Stimulated activated CD8-positive, alpha-beta memory T cell treated with anti-CD3 and anti-CD28 coated beads, Interleukin-2, amount 100 ng/mL, for 48 hours (primary cell): ENCODE measurements at regions not wholly inside any gene's neighbourhood (a gene's known extent, or its start where the extent isn't known, plus 50 kb on each side); places are given as distances from the start of the nearest gene placed in this dataset.

ENCODE experiments used
- DNase-seq, 2 donors: peaks; one replicate each; pipeline ENCODE4 v3.0.0-alpha.2; 2020; ENCODE audit warnings: low read depth in 2 of 2

DNA sequence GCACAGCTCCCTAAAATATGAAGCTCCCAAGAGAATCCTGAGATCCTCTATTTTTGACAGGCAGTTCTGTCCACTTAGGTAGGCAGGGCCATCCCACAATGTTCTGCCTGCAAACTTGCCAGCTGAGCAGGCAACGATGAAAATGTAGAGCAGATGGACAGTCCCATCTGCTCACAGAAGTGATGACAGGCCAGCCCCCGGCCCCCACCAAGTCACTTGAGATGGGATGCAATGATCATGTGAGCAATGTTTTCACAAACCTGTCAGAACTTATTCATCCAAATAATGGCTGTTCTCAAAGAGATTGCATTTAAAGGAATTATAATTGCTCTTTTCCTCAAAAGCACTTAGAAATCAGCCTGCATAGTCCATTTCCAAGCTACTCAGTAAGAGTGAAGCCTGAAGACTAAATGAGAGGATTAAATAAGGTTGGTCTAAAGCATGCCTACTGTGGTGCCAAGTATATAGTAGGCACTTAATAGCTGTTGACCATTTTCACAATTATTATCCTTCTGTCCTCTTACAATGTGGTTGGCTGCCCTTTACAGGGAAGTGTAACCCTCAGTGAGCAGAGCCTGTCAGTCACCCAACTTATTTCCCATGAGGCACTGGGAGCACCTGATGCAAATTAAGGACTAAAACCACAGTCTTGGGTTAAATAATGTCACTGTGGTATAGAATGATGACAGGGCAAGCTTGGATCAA lies 301.2 kb downstream of the FGFR2 start:
- DNase-seq: no peak

DNA sequence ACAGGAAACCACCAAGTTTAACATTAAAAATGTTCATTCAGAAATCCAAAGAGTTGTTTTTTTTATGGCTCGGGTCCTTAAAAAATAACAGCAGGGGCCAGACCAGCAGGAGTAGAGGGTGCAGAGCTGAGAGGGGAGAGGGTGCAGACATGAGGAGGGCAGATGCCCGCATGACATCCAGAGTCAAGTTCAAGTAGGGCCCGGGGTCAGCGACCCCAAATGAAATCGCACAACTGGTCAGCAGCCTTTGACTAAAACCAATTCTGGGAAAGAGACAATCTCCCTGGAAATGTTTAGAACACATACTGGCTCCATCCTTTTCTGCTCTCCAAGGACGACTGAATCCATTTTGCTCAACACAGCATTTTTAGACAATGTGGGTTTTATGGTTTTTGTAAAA lies 297.5 kb downstream of the FGFR2 start:
- DNase-seq: no peak

DNA sequence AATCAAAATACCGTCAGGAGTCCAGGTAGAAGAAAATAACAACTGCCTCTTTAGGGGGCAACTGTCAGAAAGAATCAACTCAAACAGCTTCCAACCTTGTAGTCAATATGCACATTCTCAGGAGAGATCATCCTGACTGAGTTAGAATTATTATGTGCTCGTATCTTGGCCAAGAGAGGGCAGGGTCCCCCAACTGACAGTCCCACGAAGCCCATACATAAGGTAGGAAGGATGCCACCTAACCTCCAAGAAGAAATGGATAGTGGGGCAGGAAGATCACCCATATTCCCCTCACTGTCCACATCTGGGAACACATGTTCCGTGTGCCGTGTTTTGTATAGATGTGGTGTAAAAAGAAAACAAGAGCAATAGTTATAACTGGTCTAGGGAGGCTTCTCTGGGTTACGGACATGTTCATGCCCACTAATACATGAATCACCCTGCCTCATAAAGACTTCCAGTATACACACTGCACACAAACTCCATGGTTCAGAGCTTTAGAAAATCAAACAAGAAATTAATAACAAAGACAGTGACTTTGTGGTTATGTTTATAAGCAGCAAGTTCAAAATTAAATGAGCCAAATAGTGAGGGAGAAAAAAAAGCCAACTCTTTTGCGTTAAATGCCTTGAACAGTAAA lies 295.6 kb downstream of the FGFR2 start:
- DNase-seq: no peak

DNA sequence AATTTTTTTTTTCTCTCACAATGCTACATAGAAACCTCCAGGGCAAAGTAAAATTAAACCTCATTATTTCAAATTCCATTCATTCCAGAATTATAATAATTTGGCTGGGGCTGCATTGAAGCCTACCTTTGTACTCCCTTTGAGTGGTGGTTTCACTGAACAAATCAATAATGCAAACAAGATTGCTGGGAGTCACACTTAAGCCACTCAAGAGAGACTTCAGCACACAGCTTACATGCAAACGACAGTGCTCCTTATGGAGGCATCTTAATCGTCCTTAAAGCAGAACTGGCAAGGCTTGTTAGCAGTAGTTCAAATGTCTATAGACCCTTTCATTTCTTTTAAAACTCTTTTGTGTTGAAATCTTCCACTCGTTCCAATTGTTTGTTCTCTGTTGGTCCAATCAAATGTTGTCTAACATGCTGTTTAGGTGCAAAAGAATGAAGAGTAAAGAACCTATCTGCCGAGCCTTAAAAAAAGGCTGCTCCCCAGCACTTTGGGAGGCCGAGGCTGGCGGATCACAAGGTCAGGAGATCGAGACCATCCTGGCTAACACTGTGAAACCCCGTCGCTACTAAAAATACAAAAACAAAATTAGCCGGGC lies 294.9 kb downstream of the FGFR2 start:
- no peak for DNase-seq

DNA sequence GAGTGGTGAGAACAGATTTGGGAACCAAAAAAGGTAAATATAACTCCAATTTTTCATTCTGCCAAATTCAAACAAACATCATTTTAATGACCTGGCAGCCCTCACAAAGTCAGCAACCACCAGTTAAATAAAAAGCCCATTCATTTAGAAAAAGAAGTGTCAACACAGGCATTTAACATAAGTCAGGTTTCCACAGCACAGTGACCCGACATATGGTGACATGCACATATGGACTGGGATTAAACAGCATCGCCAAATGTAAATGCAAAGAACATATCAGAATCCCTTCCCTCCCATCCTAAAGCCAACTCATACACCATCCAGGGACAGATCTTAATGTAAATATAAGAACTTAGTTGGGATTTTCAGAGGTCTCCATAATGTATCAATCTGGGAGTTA lies 293.2 kb downstream of the FGFR2 start:
- no peak for DNase-seq

DNA sequence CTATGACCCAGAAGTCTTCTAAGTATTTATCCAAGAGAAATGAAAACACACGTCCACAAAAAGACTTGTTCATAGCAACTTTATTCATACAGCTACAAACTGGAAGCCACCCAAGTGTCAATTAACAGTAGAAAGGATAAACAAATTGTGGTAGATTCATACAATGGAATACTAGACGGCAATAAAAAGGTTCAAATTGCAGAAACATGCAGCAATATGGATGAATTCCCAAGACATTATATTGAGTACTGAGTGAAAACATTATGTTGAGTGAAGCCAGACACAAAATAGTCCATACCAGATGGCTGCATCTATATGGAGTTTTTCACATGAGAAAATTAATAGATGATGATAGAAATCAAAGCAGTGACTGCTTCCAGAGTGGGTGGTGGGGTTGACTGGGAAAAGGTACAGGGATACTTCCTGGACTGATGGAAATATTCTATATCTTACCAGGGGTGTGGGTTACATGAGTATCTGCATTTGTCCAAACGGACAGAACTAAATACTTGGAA lies 292.0 kb downstream of the FGFR2 start:
- no peak for DNase-seq

DNA sequence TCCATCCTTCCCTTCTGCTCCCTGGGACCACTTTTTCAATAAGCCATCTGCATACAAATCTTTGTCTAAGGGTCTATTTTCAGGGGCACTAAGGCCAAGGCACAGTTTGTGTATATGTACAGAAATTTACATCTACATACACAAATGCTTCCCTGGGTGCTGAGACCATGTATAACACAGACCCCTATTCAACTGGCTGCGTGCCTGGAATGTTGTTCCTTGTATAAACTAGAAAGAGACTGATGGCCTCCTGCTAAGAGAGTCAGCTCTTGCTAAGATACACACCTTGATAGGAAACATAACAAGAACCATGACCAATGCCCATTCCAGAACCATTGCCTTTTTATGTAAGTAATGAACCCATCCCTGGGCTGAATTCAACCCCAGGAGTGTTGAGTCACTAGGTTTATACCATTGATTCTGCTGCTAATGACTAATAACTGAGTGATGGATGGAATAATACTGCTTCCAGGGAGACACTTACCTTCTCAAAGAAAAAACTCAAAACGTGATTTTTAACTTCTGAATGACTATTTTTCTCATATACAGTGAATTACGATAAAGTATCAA lies 290.7 kb downstream of the FGFR2 start:
- no peak for DNase-seq

DNA sequence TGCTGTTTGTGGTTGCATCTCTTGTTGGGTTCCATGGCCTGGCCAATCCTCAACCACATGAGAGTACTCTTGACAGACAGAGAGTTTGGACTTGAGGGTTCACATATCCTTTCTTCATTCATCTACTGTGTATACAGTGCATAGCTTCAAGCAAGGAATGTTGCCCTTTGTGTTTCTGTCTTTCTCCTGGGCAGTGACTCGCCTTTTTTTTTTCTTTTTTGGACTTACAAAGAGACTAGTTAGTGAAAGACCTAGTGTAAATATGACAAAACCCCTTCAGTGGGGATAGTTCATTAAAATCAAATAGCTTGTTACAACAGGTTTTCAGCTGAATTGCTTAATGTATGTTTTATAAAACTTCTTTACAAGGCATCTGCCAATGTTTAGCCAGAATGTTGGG lies 290.2 kb downstream of the FGFR2 start:
- DNase-seq: no peak

DNA sequence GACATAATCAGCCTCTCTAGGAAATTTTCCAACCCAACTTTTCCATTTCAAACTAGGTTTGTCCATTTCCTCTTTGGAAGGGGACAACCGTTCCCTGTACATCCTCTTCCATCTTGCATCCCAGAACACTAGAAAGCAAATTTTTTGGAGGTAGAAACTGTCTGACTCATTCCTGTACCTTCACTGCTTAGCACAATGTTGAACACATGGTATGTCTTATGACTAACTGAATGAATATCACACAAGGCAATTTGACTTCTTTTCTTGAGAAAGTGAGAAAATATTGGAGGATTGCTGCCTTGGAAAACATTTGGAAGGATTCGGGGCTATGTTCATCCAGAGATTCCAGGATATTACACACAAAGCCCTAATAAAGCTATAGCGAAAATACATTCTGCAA lies 289.1 kb downstream of the FGFR2 start:
- no peak for DNase-seq

DNA sequence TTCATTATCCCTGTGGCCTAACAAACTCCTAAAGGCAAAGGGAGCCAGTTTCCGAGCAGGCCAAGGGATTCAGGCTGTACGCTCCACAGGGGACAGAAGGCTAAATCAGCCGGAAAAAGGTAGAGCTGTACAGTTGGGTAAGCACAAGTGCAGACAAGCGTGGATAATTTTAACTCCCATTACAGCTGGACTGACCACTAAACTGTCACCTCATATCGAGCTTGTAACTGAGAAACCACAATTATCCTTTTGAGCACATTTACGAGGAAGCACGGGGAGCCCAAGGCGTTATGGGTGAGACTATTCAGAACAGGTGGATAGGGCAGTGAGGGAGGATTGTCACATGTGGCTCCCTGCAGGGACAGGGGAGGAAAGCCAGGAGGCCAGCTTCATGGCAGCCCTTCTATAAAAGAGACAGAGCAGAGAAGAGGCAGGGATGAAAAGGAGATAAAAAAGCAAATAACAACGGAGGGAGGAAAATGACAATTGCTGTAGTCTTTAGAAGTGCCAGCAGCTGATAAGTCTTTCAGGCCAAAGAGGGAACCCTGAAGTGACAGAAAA lies 288.0 kb downstream of the FGFR2 start:
- DNase-seq: no peak

DNA sequence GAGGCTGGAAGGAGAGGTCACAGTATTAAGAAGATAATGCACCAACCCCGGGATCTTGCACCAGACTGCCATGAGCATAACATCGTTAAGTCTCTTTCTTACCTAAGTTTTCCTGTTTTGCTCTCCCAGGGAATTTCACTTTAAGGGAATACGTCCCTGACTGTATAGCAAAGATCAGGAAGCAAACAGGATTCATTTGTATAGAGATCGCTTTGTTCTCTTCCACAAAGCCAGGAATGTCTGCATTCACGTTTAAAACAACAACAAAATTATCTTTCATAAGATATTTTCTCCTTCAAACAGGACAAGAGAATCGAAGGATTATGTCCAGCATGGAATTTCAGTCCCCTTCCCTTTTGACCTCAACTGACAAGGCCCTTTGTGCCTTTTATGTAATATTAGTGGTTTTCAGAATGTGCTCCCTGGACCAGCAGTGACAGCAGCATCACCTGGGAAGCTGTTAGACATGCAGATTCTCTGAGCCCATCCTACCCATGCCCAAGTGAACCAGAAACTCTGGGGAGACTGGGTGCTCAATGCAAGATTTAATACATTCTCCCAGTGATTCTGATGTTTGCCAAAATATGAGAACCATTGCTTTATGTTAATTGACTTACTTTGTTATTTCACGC lies 286.3 kb downstream of the FGFR2 start:
- DNase-seq: no peak

DNA sequence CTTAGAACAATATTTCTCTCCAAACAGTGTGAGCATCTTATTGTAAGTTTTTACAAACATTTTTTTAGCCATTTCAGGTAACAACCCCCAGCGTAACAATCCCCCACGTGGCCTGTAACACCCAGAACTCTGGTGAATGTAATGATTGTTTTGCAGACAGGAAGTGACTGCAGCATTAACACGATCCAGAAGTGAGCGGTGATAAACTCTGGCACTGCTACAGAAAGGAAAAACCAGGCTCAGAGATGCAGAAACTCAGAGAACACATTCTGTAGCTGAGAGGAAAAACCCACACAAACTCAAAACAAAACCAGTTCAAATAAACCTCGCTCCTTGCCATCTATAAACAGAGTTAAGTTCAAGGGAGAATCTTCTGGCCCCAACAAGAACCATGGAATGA lies 285.7 kb downstream of the FGFR2 start:
- DNase-seq: no peak

DNA sequence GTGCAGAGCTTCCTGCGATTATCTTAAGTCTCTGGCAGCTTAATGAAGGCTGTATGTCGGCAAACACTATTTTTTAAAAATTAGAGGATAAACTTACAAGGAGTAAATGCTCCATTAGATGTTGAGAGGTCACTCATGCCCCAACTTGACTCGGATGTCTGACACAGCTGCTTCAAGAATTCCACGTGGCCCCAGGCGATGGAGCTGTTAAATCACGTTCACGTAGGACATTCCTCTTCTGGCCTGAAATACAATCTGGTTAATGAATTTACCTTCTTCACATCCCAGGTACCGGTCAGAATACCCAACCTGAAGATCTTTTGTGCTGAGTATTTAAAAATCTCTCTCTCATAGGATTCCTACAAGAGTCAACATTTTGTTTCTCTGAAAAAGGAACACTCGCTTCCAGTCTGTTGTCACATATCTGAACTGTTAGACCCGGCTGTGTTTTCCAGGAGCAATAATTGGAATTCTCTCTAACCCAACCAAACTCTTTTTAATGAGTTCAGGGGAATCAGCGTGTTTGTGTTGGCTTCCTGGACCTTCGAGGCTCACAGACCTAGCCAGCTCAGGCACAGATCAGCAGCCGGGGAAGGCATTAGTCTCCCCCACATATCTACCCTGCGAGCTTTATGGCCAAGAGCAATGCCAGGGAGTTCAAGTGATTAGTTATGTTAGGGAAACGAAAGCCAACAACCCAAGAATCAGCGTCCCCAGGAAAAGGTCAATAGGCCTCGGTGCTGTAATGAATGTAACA lies 284.9 kb downstream of the FGFR2 start:
- DNase-seq: no peak

DNA sequence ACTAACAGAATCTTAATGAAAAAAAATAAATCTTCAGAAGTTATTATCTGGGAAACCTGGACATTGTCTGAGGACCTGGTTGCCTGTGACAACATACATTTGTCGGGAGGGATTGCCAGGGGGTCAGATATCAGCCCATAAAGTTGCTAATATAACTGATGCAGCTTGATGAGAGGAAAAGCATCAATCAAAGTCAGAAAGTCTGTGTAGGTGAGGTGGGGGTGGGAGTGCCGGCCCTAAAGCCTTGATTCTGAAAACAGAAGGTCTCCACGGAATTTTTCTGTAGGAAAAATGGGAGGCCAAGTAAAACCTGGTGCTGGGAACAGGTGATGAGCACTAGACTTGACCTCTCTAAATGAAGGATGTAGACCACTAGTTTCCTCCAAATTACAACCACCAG lies 281.8 kb downstream of the FGFR2 start:
- DNase-seq: no peak

DNA sequence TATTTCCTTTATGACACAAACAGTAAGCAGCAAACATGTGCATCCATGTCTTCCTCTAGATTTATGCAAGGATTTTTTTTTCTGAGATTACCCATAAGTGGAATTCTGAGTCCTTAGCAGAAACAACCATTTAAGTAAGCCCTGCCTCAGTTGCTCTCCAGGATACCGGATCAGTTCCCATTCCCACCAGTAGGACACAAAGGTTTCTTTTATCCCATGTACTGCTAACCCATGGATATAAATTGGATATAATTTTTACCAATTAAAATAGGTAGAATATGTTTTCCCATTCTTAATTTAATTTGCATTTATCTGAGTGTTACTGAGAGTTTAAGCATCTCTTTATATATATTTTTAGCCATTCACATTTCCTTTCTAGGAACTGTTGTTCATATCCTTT lies 280.9 kb downstream of the FGFR2 start:
- no peak for DNase-seq

DNA sequence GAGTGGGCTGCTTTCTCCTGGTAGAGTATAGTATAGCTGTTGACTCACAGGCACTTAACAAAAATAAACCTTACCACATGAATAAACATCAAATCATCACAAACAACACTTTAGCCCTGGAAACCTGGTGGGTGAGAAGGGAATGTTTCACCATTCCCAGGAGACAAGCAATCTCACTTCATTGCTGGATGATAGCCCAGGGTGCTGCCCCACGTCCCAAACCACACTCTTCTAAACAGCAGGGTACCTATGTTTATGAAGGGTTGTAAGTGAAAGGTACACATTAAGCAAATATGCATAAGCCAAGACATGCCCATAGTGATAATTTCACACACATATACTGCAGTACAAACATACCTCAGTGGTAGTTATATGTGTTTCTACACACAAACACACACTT lies 276.2 kb downstream of the FGFR2 start:
- DNase-seq: no peak

DNA sequence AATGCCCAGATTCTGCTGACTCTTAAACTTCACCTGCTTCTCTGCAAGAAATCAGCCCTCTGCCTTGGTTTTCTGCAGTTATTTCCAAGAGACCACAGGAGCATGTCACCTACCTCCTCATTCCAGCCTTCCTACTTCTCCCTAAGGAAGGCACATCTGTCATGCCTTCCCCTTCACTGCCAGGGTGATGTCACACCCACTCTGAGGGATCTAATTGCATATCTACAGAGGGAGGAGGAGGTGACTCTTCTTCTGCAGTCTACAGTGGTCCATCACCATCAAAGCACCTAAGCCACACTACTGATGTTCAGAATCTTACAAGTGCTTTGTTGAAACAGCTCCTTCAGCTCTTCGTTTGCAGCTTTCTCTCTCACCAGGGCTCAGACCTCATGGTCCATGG lies 275.5 kb downstream of the FGFR2 start:
- no peak for DNase-seq

DNA sequence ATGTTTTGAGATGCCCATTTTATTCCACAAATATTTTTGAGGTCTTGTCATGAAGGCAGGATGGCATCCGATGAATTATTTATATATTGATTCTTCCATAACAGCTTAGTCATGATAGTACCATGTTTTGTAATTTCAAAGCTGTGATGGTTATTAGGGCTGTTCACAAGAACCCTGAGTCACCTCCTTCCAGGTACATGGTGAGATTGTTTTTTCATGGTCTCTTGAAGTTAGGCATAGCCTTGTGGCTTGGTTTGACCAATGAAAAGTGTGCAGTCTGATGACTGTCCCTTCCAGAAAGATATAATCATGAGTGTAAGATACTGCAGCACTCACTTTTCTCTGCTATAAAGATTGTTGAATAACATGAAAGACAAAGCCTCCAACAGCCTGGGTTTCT lies 274.8 kb downstream of the FGFR2 start:
- DNase-seq: no peak

DNA sequence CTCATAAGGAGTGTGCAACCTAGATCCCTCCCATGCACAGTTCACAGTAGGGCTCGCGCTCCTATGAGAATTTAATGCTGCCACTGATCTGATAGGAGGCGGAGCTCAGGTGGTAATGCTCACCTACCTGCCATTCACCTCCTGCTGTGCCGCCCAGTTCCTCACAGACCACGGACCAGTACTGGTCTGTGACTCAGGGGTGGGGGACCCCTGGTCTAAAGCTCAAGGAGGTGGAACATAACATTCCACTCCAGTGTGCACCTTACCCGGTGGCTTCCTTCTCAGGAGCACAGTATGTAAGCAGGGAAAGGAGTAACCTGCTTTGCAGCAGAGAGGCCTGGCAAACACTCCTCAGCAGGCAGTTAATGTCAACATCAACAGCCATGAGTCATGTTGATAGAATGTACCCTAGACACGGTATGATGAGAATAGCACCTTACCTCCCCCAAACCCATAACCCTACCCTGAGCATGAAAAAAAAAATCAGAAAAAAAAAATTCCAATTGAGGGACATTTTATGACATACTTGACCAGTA lies 273.5 kb downstream of the FGFR2 start:
- DNase-seq: no peak

DNA sequence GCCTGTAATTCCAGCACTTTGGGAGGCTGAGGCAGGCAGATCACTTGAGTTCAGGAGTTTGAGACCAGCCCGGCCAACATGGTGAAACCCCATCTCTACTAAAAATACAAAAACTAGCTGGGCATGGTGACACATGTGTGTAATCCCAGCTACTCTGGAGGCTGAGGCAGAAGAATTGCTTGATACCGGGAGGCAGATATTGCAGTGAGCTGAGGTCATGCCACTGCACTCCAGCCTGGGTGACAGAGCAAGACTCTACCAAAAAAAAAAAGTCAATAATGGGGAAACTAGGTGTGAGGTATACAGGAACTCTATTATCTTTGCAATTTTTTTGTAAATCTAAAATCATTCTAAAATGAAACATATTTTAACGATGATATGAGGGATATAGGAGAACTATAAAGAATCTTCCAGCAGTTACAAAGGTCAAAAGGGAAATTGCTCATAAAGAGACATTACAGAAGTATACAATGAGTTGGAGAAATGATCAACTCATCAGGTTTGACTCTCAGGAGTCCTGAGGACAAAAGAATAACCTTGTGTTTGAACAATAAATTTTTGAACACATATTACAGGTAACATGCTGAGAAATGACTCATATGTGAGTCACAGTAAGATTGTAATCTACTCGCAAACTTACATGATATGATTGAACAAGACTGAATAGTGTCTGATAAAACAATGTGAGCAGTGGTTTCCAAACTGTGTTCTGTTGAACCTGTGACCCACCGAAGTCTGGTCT lies 272.6 kb downstream of the FGFR2 start:
- no peak for DNase-seq
